Left ventricle myocardium inferior (tissue), 1 donor: ENCODE measurements at regions not wholly inside any gene's neighbourhood (a gene's known extent, or its start where the extent isn't known, plus 50 kb on each side); places are given as distances from the start of the nearest gene placed in this dataset.
"Not testable (repeated sequence)": the region's sequence is repeated elsewhere in the genome, so short reads cannot be mapped to it uniquely, and the experiment has no call there.

Source experiments
- DNase-seq: peaks from one replicate; pipeline ENCODE4 v3.0.0-alpha.2; 2020
- H3K27ac ChIP-seq: fragments of 200-600 bp; replicated peaks from 2 replicates; pipeline ENCODE4 v1.8.0; 2021
- H3K27me3 ChIP-seq: fragments of 200-600 bp; 2 replicates; pipeline ENCODE4 v1.8.0; 2021; ENCODE audit warnings: low read depth
- H3K36me3 ChIP-seq: fragments of 200-600 bp; 2 replicates; pipeline ENCODE4 v1.8.0; 2021
- H3K4me1 ChIP-seq: fragments of 200-600 bp; 2 replicates; pipeline ENCODE4 v1.8.0; 2021
- H3K4me3 ChIP-seq: fragments of 200-600 bp; 2 replicates; pipeline ENCODE4 v1.8.0; 2021; ENCODE audit warnings: mild to moderate bottlenecking, moderate library complexity
- H3K9me3 ChIP-seq: fragments of 200-600 bp; replicated peaks from 2 replicates; pipeline ENCODE4 v1.8.0; 2021
- intact Hi-C: fragments of 100-400 bp; cut with micrococcal nuclease; formaldehyde crosslinking; loops from one replicate; pipeline ENCODE4 v1.11.0; 2022
- TF ChIP-seq, protein P1 (sequence below): fragments of 200-600 bp; IDR thresholded peaks from 2 replicates; pipeline ENCODE4 v1.8.0; 2021; ENCODE audit warnings: antibody characterized with exemption, mild to moderate bottlenecking, borderline replicate concordance
- donor health status: DM: no; HTN: yes; CAD: no; lungs with severe emphysema.

DNA sequence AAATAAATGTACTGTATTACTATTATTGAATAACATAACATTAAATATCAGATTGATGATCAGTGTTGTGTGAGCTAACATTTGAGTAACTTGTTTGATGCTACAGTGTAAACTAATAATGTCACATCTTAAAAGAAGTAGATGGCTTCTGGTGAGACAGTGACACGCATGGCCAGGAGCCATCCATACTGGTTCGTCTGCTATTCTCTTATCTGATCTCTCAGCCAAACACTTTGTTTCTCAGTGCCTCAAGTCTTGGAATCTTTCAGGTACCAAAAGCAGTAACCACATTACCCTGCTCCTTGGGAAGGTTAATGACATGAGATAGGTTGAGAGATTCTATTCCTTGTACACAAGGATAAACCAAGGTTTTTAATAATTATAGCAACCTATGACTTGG lies 198.1 kb upstream of the IGFBP7 start:
- Histone ChIP-seq H3K4me1 (no peaks in the 10 kb centered on the region), H3K27ac (no peak overlapping the region), H3K36me3 (no peaks in the 10 kb centered on the region), H3K27me3 (no peaks in the 10 kb centered on the region), H3K4me3 (no peak overlapping the region), H3K9me3 (no peaks in the 10 kb centered on the region)
- no peak for DNase-seq
- TF ChIP-seq, protein P1, sequence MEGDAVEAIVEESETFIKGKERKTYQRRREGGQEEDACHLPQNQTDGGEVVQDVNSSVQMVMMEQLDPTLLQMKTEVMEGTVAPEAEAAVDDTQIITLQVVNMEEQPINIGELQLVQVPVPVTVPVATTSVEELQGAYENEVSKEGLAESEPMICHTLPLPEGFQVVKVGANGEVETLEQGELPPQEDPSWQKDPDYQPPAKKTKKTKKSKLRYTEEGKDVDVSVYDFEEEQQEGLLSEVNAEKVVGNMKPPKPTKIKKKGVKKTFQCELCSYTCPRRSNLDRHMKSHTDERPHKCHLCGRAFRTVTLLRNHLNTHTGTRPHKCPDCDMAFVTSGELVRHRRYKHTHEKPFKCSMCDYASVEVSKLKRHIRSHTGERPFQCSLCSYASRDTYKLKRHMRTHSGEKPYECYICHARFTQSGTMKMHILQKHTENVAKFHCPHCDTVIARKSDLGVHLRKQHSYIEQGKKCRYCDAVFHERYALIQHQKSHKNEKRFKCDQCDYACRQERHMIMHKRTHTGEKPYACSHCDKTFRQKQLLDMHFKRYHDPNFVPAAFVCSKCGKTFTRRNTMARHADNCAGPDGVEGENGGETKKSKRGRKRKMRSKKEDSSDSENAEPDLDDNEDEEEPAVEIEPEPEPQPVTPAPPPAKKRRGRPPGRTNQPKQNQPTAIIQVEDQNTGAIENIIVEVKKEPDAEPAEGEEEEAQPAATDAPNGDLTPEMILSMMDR: no peak
- intact Hi-C loops: loop anchor here (10.0 kb wide), 1 partner anchor 144 kb away; no protein-coding TSS in a partner anchor

DNA sequence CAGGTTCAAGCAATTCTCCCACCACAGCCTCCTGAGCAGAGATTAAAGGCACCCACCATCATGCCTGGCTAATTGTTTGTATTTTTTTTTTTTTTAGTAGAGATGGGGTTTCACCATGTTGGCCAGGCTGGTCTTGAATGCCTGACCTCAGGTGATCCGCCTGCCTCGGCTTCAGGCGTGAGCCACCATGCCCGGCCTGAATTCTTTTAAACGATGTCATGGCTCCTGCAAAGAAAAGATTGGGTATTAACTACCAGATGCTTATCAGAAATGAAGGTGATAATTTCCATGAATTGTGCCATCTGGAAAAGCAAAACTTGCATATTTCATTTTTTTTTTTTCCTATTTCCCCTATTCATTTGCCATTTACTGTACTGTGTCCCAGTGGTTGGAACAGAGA lies 195.7 kb upstream of the IGFBP7 start:
- H3K4me3 ChIP-seq: no peak overlapping the region
- TF ChIP-seq, protein P1: no peak
- H3K27ac ChIP-seq: no peak overlapping the region
- no peak for DNase-seq
- no peaks in the 10 kb centered on the region for H3K4me1 ChIP-seq
- H3K9me3 ChIP-seq: no peaks in the 10 kb centered on the region
- H3K27me3 ChIP-seq: no peaks in the 10 kb centered on the region
- H3K36me3 ChIP-seq: no peaks in the 10 kb centered on the region
- intact Hi-C loops: loop anchor here (10.0 kb wide), 1 partner anchor 141 kb away; no protein-coding TSS in a partner anchor

DNA sequence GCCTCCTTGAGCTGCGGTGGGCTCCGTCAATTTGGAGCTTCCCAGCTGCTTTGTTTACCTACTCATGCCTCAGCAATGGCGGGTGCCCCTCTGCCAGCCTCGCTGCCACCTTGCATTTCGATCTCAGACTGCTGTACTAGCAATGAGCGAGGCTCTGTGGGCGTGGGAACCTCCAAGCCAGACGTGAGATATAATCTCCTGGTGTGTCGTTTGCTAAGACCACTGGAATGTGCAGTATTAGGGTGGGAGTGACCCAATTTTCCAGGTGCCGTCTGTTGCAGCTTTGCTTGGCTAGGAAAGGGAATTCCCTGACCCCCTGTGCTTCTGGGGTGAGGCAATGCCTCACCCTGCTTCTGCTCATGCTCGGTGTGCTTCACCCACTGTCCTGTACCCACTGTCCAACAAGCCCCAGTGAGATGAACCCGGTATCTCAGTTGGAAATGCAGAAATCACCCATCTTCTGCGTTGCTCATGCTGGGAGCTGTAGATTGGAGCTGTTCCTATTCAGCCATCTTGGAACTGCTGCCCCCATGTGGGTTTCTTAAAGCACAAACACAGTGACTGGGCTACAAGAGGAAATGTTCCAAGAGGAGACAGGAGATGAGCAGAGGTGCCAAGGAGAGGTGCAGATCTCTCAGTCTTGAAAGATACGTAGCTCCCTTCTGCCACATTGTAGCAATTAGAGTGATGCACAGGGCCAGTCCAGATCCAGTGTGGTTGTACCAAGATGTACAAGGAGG lies 193.0 kb upstream of the IGFBP7 start:
- Histone ChIP-seq H3K27me3 (no peaks in the 10 kb centered on the region), H3K27ac (no peak overlapping the region), H3K4me1 (no peaks in the 10 kb centered on the region), H3K36me3 (no peaks in the 10 kb centered on the region), H3K9me3 (peaks cover 8% of the 10 kb centered on the region), H3K4me3 (no peak overlapping the region)
- TF ChIP-seq, protein P1: peak; percentile 53
- DNase-seq: no peak
- intact Hi-C loops: loop anchor here (10.0 kb wide), 1 partner anchor 138 kb away; no protein-coding TSS in a partner anchor

DNA sequence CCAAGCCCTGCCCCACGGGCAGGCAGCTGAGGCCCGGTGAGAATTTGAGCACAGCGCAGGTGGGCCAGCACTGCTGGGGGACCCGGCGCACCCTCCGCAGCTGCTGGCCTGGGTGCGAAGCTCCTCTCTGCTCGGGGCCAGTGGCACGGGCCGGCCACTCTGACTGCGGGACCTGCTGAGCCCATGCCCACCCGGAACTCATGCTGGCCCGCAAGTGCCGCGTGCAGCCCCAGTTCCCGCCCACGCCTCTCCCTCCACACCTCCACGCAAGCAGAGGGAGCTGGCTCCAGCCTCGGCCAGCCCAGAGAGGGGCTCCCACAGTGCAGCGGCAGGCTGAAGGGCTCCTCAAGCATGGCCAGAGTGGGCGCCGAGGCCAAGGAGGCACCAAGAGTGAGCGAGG lies 190.1 kb upstream of the IGFBP7 start:
- H3K27ac ChIP-seq, H3K4me1 ChIP-seq, H3K27me3 ChIP-seq, DNase-seq, H3K4me3 ChIP-seq, H3K36me3 ChIP-seq, H3K9me3 ChIP-seq: not testable (repeated sequence)
- intact Hi-C loops: loop anchor here (10.0 kb wide), 1 partner anchor 135 kb away; no protein-coding TSS in a partner anchor

DNA sequence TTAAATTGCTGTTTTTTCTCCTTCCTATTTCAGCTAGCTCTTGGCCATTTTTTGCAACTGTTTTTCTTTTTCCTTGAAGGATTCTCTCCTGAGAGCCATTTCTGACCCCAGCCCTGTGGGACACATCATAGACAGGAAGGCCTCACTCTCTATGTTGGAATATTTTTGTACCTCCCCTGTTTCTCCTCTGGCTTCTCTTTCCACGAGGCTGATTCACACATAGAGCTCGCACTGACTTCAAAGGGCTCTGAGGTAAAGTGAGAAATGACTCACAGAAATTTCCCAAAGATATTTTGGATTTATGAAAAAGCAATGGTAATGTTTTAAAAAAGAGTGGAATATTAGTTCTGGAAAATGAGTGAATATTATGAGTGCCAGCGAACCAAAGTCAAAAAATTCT lies 181.7 kb upstream of the IGFBP7 start:
- H3K4me3 ChIP-seq: no peak overlapping the region
- no peak for DNase-seq
- no peaks in the 10 kb centered on the region for H3K4me1 ChIP-seq
- no peaks in the 10 kb centered on the region for H3K27me3 ChIP-seq
- H3K9me3 ChIP-seq: no peaks in the 10 kb centered on the region
- H3K36me3 ChIP-seq: no peaks in the 10 kb centered on the region
- intact Hi-C loops: no loop called here
- TF ChIP-seq, protein P1: no peak
- no peak overlapping the region for H3K27ac ChIP-seq
